GM21737 (cell line): ENCODE measurements at regions not wholly inside any gene's neighbourhood (a gene's known extent, or its start where the extent isn't known, plus 50 kb on each side); places are given as distances from the start of the nearest gene placed in this dataset.

Experiments used
- ATAC-seq: cut with Tn5 transposase; IDR thresholded peaks from one replicate; pipeline ENCODE4 v1.9.1; 2021; ENCODE audit warnings: mild to moderate bottlenecking, moderate library complexity; ENCODE audit not compliant: unreplicated experiment

GRCh38 chr2:60329225-60329624 is 224.2 kb downstream of the BCL11A start:
- no peak for ATAC-seq

- ATAC-seq, result no peak
Observed at GRCh38 chr2:60324536-60324935, 228.9 kb downstream of the BCL11A start.

- ATAC-seq, result no peak
Observed at GRCh38 chr2:60321816-60322215, 231.6 kb downstream of the BCL11A start.

GRCh38 chr2:60320724-60321123 is 232.7 kb downstream of the BCL11A start:
- no peak for ATAC-seq

- ATAC-seq, result no peak
Observed at GRCh38 chr2:60319031-60319547, 234.4 kb downstream of the BCL11A start.

GRCh38 chr2:60318544-60318943 is 234.9 kb downstream of the BCL11A start:
- no peak for ATAC-seq

- ATAC-seq, result peak; percentile 73
Observed at GRCh38 chr2:60317844-60318243, 235.6 kb downstream of the BCL11A start.

GRCh38 chr2:60317034-60317386 is 236.4 kb downstream of the BCL11A start:
- ATAC-seq, result no peak

GRCh38 chr2:60316381-60317033 is 236.9 kb downstream of the BCL11A start:
- ATAC-seq, result no peak

- no peak for ATAC-seq
Observed at GRCh38 chr2:60313470-60314172, 239.8 kb downstream of the BCL11A start.

- peak; percentile 76 for ATAC-seq
Observed at GRCh38 chr2:60312618-60313017, 240.8 kb downstream of the BCL11A start.

GRCh38 chr2:60311524-60311923 is 241.9 kb downstream of the BCL11A start:
- peak; percentile 38 for ATAC-seq

GRCh38 chr2:60309941-60310660 is 243.4 kb downstream of the BCL11A start:
- ATAC-seq, result no peak

- no peak for ATAC-seq
Observed at GRCh38 chr2:60309336-60309735, 244.1 kb downstream of the BCL11A start.

- no peak for ATAC-seq
Observed at GRCh38 chr2:60306267-60306861, 247.1 kb downstream of the BCL11A start.

GRCh38 chr2:60303680-60304079 is 249.8 kb downstream of the BCL11A start:
- ATAC-seq, result no peak

- no peak for ATAC-seq
Observed at GRCh38 chr2:60302377-60303126, 250.9 kb downstream of the BCL11A start.

- no peak for ATAC-seq
Observed at GRCh38 chr2:60301726-60302125, 251.7 kb downstream of the BCL11A start.

GRCh38 chr2:60299179-60299578 is 254.3 kb downstream of the BCL11A start:
- no peak for ATAC-seq

- ATAC-seq, result no peak
Observed at GRCh38 chr2:60298006-60298696, 255.3 kb downstream of the BCL11A start.
